ENCODE measurements at regions not wholly inside any gene's neighbourhood (a gene's known extent, or its start where the extent isn't known, plus 50 kb on each side); places are given as distances from the start of the nearest gene placed in this dataset.

- no peak overlapping the region for H3K4me3 Mint-ChIP-seq
- no peaks in the 10 kb centered on the region for H4K20me1 ChIP-seq (replicated peaks; ENCODE audit: insufficient read depth)
Observed at GRCh38 chr14:50031602-50032313, 84.6 kb downstream of the VCPKMT start.

More at GRCh38 chr14:50031602-50032313, 84.6 kb downstream of the VCPKMT start:
- Histone ChIP-seq H3K79me2 (replicated peaks; ENCODE audit: insufficient read depth) (no peaks in the 10 kb centered on the region), H3K36me3 (ENCODE audit: insufficient read depth) (no peaks in the 10 kb centered on the region), H2AFZ (0 out of 2 replicates have a peak overlapping the region, but pooled peaks have one; percentile 59), H3K4me1 (ENCODE audit: insufficient read depth) (no peaks in the 10 kb centered on the region), H3K4me3 (no peak overlapping the region), H3K4me2 (no peak overlapping the region), H3F3A (replicated peaks; ENCODE audit: low read depth) (no peaks in the 10 kb centered on the region), H3K27ac (ENCODE audit: low read depth) (no peak overlapping the region), H3K9me2 (ENCODE audit: insufficient read depth) (no peaks in the 10 kb centered on the region), H3K27me3 (ENCODE audit: insufficient read depth) (no peaks in the 10 kb centered on the region)
- H3K27me3 Mint-ChIP-seq (ENCODE audit: insufficient read depth, low read depth, poor library complexity) = no peaks in the 10 kb centered on the region
- ATAC-seq (no peak), DNase-seq (ENCODE audit: low spot score) (no peak)
- H3K9me3 Mint-ChIP-seq = no peaks in the 10 kb centered on the region
- TF ChIP-seq STAT1 (IDR thresholded peaks at IDR 0.05; ENCODE audit: unreplicated experiment) (no peak), EZH2 (IDR thresholded peaks at IDR 0.05; ENCODE audit: low read depth, unreplicated experiment) (no peak), JUNB (IDR thresholded peaks at IDR 0.05; ENCODE audit: unreplicated experiment) (no peak), ZNF331 (CRISPR knock-in tag; IDR thresholded peaks at IDR 0.05; ENCODE audit: low read depth) (no peak), ZNF114 (CRISPR knock-in tag; IDR thresholded peaks at IDR 0.05) (no peak), POLR2AphosphoS5 (IDR thresholded peaks at IDR 0.05; ENCODE audit: low read depth) (no peak), ETS1 (IDR thresholded peaks at IDR 0.05) (no peak), CREB1 (CRISPR knock-in tag; IDR thresholded peaks at IDR 0.05; ENCODE audit: low read depth) (no peak), CTCF (conservative IDR thresholded peaks at IDR 0.05; ENCODE audit: low read depth in 2 of 2) (no peak), NANOG (IDR thresholded peaks at IDR 0.05; ENCODE audit: borderline replicate concordance) (no peak), EZH2phosphoT487 (IDR thresholded peaks at IDR 0.05; ENCODE audit: unreplicated experiment) (no peak)
- TF ChIP-seq, protein P1, sequence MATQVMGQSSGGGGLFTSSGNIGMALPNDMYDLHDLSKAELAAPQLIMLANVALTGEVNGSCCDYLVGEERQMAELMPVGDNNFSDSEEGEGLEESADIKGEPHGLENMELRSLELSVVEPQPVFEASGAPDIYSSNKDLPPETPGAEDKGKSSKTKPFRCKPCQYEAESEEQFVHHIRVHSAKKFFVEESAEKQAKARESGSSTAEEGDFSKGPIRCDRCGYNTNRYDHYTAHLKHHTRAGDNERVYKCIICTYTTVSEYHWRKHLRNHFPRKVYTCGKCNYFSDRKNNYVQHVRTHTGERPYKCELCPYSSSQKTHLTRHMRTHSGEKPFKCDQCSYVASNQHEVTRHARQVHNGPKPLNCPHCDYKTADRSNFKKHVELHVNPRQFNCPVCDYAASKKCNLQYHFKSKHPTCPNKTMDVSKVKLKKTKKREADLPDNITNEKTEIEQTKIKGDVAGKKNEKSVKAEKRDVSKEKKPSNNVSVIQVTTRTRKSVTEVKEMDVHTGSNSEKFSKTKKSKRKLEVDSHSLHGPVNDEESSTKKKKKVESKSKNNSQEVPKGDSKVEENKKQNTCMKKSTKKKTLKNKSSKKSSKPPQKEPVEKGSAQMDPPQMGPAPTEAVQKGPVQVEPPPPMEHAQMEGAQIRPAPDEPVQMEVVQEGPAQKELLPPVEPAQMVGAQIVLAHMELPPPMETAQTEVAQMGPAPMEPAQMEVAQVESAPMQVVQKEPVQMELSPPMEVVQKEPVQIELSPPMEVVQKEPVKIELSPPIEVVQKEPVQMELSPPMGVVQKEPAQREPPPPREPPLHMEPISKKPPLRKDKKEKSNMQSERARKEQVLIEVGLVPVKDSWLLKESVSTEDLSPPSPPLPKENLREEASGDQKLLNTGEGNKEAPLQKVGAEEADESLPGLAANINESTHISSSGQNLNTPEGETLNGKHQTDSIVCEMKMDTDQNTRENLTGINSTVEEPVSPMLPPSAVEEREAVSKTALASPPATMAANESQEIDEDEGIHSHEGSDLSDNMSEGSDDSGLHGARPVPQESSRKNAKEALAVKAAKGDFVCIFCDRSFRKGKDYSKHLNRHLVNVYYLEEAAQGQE (IDR thresholded peaks at IDR 0.05; ENCODE audit: unreplicated experiment) = no peak
- TF ChIP-seq, protein P2, sequence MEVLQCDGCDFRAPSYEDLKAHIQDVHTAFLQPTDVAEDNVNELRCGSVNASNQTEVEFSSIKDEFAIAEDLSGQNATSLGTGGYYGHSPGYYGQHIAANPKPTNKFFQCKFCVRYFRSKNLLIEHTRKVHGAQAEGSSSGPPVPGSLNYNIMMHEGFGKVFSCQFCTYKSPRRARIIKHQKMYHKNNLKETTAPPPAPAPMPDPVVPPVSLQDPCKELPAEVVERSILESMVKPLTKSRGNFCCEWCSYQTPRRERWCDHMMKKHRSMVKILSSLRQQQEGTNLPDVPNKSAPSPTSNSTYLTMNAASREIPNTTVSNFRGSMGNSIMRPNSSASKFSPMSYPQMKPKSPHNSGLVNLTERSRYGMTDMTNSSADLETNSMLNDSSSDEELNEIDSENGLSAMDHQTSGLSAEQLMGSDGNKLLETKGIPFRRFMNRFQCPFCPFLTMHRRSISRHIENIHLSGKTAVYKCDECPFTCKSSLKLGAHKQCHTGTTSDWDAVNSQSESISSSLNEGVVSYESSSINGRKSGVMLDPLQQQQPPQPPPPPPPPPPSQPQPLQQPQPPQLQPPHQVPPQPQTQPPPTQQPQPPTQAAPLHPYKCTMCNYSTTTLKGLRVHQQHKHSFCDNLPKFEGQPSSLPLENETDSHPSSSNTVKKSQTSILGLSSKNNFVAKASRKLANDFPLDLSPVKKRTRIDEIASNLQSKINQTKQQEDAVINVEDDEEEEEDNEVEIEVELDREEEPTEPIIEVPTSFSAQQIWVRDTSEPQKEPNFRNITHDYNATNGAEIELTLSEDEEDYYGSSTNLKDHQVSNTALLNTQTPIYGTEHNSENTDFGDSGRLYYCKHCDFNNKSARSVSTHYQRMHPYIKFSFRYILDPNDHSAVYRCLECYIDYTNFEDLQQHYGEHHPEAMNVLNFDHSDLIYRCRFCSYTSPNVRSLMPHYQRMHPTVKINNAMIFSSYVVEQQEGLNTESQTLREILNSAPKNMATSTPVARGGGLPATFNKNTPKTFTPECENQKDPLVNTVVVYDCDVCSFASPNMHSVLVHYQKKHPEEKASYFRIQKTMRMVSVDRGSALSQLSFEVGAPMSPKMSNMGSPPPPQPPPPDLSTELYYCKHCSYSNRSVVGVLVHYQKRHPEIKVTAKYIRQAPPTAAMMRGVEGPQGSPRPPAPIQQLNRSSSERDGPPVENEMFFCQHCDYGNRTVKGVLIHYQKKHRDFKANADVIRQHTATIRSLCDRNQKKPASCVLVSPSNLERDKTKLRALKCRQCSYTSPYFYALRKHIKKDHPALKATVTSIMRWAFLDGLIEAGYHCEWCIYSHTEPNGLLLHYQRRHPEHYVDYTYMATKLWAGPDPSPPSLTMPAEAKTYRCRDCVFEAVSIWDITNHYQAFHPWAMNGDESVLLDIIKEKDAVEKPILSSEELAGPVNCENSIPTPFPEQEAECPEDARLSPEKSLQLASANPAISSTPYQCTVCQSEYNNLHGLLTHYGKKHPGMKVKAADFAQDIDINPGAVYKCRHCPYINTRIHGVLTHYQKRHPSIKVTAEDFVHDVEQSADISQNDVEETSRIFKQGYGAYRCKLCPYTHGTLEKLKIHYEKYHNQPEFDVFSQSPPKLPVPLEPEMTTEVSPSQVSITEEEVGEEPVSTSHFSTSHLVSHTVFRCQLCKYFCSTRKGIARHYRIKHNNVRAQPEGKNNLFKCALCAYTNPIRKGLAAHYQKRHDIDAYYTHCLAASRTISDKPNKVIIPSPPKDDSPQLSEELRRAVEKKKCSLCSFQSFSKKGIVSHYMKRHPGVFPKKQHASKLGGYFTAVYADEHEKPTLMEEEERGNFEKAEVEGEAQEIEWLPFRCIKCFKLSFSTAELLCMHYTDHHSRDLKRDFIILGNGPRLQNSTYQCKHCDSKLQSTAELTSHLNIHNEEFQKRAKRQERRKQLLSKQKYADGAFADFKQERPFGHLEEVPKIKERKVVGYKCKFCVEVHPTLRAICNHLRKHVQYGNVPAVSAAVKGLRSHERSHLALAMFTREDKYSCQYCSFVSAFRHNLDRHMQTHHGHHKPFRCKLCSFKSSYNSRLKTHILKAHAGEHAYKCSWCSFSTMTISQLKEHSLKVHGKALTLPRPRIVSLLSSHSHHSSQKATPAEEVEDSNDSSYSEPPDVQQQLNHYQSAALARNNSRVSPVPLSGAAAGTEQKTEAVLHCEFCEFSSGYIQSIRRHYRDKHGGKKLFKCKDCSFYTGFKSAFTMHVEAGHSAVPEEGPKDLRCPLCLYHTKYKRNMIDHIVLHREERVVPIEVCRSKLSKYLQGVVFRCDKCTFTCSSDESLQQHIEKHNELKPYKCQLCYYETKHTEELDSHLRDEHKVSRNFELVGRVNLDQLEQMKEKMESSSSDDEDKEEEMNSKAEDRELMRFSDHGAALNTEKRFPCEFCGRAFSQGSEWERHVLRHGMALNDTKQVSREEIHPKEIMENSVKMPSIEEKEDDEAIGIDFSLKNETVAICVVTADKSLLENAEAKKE (CRISPR knock-in tag; IDR thresholded peaks at IDR 0.05) = no peak
- no peaks in the 10 kb centered on the region for H3K36me3 Mint-ChIP-seq (ENCODE audit: low read depth)
- no peak overlapping the region for H3K27ac Mint-ChIP-seq
- H3K4me1 Mint-ChIP-seq = no peaks in the 10 kb centered on the region

Measured in GM23338 (cell line).